Neural crest cell (in vitro differentiated cells): ENCODE measurements at regions not wholly inside any gene's neighbourhood (a gene's known extent, or its start where the extent isn't known, plus 50 kb on each side); places are given as distances from the start of the nearest gene placed in this dataset.

ENCODE experiments used
- DNase-seq: peaks from one replicate; pipeline ENCODE4 v3.0.0; 2021; ENCODE audit warnings: low read depth, mixed read lengths, low spot score
- H3K27ac Mint-ChIP-seq: one replicate; pipeline ENCODE4 v1.8.0; 2021; ENCODE audit warnings: mild to moderate bottlenecking, mixed read lengths; ENCODE audit not compliant: unreplicated experiment
- H3K27me3 Mint-ChIP-seq: 2 replicates; pipeline ENCODE4 v1.8.0; 2021; ENCODE audit warnings: low read depth, mild to moderate bottlenecking, mixed read lengths
- H3K36me3 Mint-ChIP-seq: 2 replicates; pipeline ENCODE4 v1.8.0; 2021; ENCODE audit warnings: low read depth, mild to moderate bottlenecking, mixed read lengths
- H3K4me1 Mint-ChIP-seq: 2 replicates; pipeline ENCODE4 v1.8.0; 2021; ENCODE audit warnings: mixed read lengths
- H3K4me3 Mint-ChIP-seq: one replicate; pipeline ENCODE4 v1.8.0; 2021; ENCODE audit warnings: mild to moderate bottlenecking, mixed read lengths
- H3K9me3 Mint-ChIP-seq: 2 replicates; pipeline ENCODE4 v1.8.0; 2021; ENCODE audit warnings: mixed read lengths
- TF ChIP-seq, protein P1 (sequence below): fragments of 200-600 bp; sonication (generic); conservative IDR thresholded peaks from 2 replicates; pipeline ENCODE4 v1.5.0; 2021; ENCODE audit warnings: antibody characterized with exemption, mild to moderate bottlenecking

DNA sequence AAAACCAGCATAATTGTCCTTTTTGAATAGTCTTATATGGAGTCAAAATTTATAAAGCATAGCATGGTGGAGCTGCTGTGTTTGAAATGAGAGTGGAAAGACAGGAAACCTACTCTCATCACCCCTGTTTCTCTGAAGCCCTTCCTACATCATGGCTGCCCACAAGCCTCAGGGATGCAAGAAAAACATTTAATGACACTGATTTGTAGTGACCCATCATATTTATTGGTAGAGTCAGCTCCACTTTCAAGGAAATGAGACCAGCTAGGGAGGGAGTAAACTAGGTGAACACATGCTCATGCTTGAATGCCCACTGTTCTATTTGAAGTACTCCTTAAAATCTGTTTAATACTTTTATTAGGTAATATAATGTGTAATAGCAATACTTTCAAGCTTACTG is 494.3 kb upstream of the KCNMB2 start:
- H3K4me1 Mint-ChIP-seq, result no peaks in the 10 kb centered on the region
- peaks cover 5% of the 10 kb centered on the region for H3K9me3 Mint-ChIP-seq
- no peak overlapping the region for H3K4me3 Mint-ChIP-seq
- H3K27me3 Mint-ChIP-seq, result no peaks in the 10 kb centered on the region
- H3K36me3 Mint-ChIP-seq, result no peaks in the 10 kb centered on the region
- TF ChIP-seq, protein P1, sequence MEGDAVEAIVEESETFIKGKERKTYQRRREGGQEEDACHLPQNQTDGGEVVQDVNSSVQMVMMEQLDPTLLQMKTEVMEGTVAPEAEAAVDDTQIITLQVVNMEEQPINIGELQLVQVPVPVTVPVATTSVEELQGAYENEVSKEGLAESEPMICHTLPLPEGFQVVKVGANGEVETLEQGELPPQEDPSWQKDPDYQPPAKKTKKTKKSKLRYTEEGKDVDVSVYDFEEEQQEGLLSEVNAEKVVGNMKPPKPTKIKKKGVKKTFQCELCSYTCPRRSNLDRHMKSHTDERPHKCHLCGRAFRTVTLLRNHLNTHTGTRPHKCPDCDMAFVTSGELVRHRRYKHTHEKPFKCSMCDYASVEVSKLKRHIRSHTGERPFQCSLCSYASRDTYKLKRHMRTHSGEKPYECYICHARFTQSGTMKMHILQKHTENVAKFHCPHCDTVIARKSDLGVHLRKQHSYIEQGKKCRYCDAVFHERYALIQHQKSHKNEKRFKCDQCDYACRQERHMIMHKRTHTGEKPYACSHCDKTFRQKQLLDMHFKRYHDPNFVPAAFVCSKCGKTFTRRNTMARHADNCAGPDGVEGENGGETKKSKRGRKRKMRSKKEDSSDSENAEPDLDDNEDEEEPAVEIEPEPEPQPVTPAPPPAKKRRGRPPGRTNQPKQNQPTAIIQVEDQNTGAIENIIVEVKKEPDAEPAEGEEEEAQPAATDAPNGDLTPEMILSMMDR, result no peak
- no peak overlapping the region for H3K27ac Mint-ChIP-seq
- no peak for DNase-seq

DNA sequence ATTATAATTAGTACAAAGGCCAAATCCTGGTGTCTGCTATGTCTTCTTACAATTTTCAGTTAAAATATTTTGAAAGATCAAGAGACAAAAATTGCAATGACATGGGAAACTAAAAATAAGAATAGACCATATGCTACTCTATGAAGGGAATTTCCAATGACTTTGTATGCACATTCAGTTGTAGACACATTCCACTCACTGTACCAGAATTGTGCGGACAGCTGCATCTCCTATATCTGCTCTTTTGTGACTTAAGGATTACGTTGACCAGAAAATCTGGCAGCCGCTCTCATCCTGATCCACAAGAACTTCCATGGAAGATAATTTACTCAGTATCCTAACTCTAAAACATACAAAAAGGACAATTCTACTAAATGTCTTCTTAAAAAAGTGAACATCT is 493.9 kb upstream of the KCNMB2 start:
- no peaks in the 10 kb centered on the region for H3K4me1 Mint-ChIP-seq
- TF ChIP-seq, protein P1, result no peak
- H3K4me3 Mint-ChIP-seq, result no peak overlapping the region
- no peak overlapping the region for H3K27ac Mint-ChIP-seq
- H3K27me3 Mint-ChIP-seq, result no peaks in the 10 kb centered on the region
- peaks cover 5% of the 10 kb centered on the region for H3K9me3 Mint-ChIP-seq
- no peaks in the 10 kb centered on the region for H3K36me3 Mint-ChIP-seq
- no peak for DNase-seq

DNA sequence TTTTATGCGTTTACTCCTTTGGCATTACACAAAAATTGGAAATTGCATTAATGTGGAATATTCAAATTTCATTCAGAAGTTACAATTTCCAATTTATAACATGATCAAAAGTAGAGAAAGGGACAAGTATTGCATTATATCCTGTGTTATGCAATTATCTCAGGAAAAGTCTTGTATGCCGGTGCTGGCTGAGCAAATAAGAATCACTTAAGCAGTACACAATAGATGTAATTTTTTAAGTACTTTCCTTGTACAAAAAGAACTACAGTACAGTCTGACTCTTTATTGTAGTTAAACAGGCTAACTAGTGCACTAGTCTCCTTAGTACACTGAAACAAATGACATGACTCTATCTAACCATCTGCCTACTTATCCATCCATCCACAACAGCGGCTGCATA is 493.2 kb upstream of the KCNMB2 start:
- Mint-ChIP-seq H3K4me1 (no peaks in the 10 kb centered on the region), H3K9me3 (peaks cover 5% of the 10 kb centered on the region), H3K36me3 (no peaks in the 10 kb centered on the region), H3K27me3 (no peaks in the 10 kb centered on the region), H3K4me3 (no peak overlapping the region), H3K27ac (no peak overlapping the region)
- no peak for DNase-seq
- TF ChIP-seq, protein P1, result no peak

DNA sequence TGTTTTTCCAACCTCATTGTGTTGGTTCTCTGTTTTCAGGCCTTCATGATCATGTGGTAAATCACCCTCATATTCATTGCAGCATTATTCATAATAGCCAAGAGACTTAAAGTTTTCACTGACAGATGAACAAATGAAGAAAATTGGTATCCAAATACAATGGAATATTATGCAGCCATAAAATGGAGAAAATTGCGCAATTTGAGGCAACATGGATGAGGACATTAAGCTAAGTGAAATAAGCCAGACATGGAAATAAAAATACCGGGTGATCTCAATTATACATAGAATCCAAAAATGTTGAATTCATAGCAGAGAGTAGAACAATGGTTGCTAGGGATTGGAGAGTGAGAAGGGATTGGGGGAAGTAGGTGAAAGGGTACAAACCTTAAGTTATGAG is 491.9 kb upstream of the KCNMB2 start:
- H3K27me3 Mint-ChIP-seq, result no peaks in the 10 kb centered on the region
- DNase-seq, result no peak
- TF ChIP-seq, protein P1, result no peak
- H3K9me3 Mint-ChIP-seq, result peaks cover 5% of the 10 kb centered on the region
- no peak overlapping the region for H3K4me3 Mint-ChIP-seq
- H3K36me3 Mint-ChIP-seq, result no peaks in the 10 kb centered on the region
- H3K4me1 Mint-ChIP-seq, result no peaks in the 10 kb centered on the region
- no peak overlapping the region for H3K27ac Mint-ChIP-seq

DNA sequence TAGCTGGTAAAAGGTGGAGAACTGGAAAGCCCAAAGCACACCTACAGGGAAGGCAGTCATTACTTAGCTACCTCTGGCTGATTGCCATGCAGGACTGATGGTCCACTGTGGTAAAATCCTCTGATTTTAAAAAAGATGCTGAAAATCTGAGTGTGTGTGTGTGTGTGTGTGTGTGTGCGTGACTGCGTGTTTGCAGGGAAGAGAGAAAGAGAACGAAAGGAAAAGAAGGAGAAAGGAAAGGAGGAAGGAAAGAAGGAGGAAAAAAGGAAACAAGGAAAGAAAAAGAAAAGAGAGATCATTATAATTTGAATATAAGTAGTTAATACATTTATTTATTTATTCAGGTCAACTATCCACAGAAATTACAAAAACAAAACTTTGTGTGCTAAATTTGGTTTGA is 488.7 kb upstream of the KCNMB2 start:
- TF ChIP-seq, protein P1, result no peak
- H3K27me3 Mint-ChIP-seq, result no peaks in the 10 kb centered on the region
- H3K4me3 Mint-ChIP-seq, result no peak overlapping the region
- H3K9me3 Mint-ChIP-seq, result peaks cover 5% of the 10 kb centered on the region
- no peaks in the 10 kb centered on the region for H3K36me3 Mint-ChIP-seq
- H3K27ac Mint-ChIP-seq, result no peak overlapping the region
- no peak for DNase-seq
- H3K4me1 Mint-ChIP-seq, result no peaks in the 10 kb centered on the region

DNA sequence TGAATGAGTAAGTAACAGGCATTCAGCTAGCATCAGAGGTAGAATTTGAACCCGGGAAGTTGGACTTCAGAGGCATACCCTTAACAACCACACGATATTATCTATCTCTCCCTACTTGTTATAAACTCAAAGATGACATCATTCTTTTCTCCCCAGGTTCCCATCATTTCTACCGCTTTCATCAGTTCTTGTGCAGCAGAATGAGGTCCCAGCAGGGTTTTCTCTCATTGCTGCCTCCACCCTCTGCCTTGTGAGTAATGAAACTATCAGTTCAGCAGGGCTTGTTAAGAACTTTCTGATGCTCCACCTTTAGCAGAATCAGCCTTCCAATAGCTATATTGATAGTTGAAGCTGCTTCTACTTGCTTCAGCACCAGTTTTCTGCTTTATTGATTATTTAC is 487.5 kb upstream of the KCNMB2 start:
- TF ChIP-seq, protein P1, result no peak
- H3K4me3 Mint-ChIP-seq, result no peak overlapping the region
- no peaks in the 10 kb centered on the region for H3K4me1 Mint-ChIP-seq

More for the DNA sequence above, 487.5 kb upstream of the KCNMB2 start:
- Mint-ChIP-seq H3K27me3 (no peaks in the 10 kb centered on the region), H3K36me3 (no peaks in the 10 kb centered on the region), H3K9me3 (peaks cover 5% of the 10 kb centered on the region), H3K27ac (no peak overlapping the region)
- no peak for DNase-seq
